H1 (cell line): ENCODE measurements at regions not wholly inside any gene's neighbourhood (a gene's known extent, or its start where the extent isn't known, plus 50 kb on each side); places are given as distances from the start of the nearest gene placed in this dataset.

Experiments
- HDAC2 ChIP-seq, 2 experiments: fragments of 300-600 bp in 1 of 2; sonication (generic) in 1 of 2; IDR thresholded peaks; 2 replicates each; pipeline ENCODE4 v1.6.1; 2011 to 2012; ENCODE audit warnings: low read depth in 2 of 2, low read length in 2 of 2, mild to moderate bottlenecking in 2 of 2, moderate library complexity in 2 of 2, borderline replicate concordance in 1 of 2, inconsistent platforms in 1 of 2
- POLR2AphosphoS5 ChIP-seq: IDR thresholded peaks from 2 replicates; pipeline ENCODE4 v1.6.1; 2011; ENCODE audit warnings: low read depth, low read length
- SIN3A ChIP-seq, 2 experiments: IDR thresholded peaks in 1 of 2; conservative IDR thresholded peaks in 1 of 2; 2 replicates each; pipeline ENCODE4 v1.6.1; 2011 to 2012; ENCODE audit warnings: low read length in 2 of 2, improper control_type of control experiment in 1 of 2, low read depth in 1 of 2, mild to moderate bottlenecking in 1 of 2
- SIX5 ChIP-seq: IDR thresholded peaks from 2 replicates; pipeline ENCODE4 v1.6.1; 2011; ENCODE audit warnings: mild to moderate bottlenecking, low read depth, low read length
- SUZ12 ChIP-seq: fragments of 200-600 bp; sonication (generic); IDR thresholded peaks from 2 replicates; pipeline ENCODE4 v1.6.1; 2012; ENCODE audit warnings: mild to moderate bottlenecking, inconsistent platforms, low read length, moderate library complexity, mixed read lengths

- TF ChIP-seq SIN3A (conservative IDR thresholded peaks at IDR 0.05 in 1 of 2, IDR thresholded peaks at IDR 0.05 in 1 of 2; ENCODE audit: low read depth in 1 of 2, low read length in 2 of 2) (no peak), SUZ12 (no peak), POLR2AphosphoS5 (no peak), HDAC2 (IDR thresholded peaks at IDR 0.05; ENCODE audit: borderline replicate concordance in 1 of 2, low read depth in 2 of 2, low read length in 2 of 2) (no peak), SIX5 (no peak)
Observed at GRCh38 chr6:140463312-140463710, 1088.9 kb upstream of the CITED2 start (continued).
